GM18909 (cell line): ENCODE measurements at regions not wholly inside any gene's neighbourhood (a gene's known extent, or its start where the extent isn't known, plus 50 kb on each side); places are given as distances from the start of the nearest gene placed in this dataset.

Source experiments
- ATAC-seq: cut with Tn5 transposase; IDR thresholded peaks from one replicate; pipeline ENCODE4 v1.9.1; 2021; ENCODE audit warnings: mild to moderate bottlenecking; ENCODE audit not compliant: unreplicated experiment, poor library complexity

DNA sequence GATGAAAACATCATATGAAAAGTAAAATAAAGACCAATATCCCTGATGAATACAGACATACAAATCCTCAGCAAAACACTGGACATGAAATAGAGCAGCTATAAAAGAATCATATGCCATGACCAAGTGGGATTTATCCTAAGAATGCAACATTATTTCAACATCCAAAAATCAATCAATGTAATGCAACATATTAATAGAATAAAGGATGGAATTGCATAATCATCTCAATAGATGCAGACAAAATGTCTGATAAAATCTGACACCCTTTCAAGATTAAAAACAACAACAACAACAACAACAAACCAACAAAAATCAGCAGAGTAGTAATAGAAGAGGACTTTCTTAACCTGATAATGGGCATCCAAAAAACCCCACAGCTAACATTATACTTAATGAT is 63.8 kb upstream of the IL1R1 start:
- ATAC-seq, result no peak

DNA sequence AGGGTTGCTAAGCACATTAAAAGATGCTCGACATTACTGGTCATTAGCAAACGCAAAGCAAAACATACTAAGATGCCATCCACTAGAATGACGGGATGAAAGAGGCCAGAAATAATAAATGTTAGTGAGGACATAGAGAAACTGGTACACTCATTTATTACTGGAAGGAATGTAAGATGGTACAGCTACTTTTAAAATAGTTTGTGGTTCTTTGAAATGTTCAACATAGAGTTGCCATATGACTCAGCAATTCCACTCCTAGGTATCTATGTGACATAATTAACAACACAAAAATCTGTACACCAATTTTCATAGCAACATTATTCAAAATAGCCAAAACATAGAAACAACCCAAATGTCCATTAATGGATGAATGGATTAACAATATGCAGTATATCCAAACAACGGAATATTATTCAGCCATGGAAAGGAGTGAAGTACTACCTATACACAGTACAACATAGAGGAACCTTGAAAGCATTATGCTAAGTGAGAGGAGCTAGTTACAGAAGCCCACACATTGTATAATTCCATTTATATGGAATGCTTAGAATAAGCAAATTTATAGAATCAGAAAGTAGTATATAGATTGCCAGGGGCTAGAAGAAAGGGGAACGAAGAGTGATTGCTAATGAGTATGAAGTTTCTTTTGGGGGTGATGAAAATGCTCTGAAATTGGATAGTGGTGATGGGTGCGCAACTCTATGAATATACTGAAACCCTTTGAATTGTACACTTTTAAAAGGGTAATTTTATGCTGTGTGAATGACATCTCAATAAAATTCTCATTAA is 61.9 kb upstream of the IL1R1 start:
- peak; percentile 60 for ATAC-seq

- ATAC-seq, result no peak
Measured at GRCh38 chr2:102081243-102081522, 61.4 kb upstream of the IL1R1 start.

DNA sequence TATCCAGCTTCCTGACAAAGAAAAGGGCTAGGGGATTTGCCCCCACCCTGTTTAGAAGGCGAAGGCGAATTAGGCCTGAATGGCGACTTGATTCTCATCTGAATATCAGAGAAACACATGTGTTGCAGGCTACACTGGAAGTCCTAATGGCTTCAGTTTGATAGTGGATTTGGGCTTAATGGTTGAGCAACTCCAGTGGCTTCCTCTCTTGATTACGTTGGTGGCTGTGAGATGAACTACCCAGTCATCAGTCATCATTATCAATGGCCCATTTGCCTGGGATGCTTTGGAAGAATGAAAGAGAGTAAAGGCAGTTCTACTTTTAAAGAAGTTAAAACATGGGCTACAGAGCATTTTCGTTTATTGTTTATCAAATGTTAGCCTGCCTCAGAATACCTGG is 60.9 kb upstream of the IL1R1 start:
- no peak for ATAC-seq

DNA sequence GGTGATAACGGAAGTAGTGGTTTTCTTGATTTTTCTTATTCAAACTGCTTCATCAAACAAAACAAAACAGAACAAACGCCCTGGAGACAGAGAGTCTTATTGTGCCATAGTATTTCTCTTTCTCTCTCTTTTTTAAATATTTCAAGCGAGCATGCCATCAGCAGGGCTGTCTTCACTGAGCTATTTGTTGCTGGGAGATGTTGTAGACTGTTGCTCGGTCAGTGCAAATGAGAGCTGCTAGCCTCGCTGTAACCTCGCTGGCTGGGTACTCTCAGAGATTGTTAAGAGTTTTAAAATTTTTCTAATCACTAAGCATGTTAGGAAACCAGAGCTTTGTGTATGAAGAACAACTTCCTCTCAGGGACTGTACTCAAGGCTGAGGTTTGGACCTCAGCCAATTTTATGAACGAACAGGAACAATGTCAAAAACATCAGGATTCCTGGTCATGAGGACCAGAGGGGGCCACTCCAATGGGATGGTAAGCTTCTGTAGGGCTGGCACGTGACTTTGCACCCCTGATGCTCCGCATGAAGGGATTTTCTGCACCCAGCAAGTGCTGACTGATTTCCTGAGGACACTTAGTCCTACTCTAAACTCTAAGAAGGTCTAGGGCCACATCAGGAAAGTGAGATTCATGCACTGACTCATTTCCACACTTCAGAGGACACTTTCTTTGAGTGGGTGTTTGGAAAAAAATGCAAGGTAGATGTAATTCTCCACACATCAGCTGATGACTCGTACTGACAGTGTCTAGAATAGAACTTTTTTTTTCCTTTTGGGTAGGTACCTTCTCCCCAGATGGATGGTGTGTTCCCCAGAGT is 59.8 kb upstream of the IL1R1 start:
- peak; percentile 83 for ATAC-seq

DNA sequence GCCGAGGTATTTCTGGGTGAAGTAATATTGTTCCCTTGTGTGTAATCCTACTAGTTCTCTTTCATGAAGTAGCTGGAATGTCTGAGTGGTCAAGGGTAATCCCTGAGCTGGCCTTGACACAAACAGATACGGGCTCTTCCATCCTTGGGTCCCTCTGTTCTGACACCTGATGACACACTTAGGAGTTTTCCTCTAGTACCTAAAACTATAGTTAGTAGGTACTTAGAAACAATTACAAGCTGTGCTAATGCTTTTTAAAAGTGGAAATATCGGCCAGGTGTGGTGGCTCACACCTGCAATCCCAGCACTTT is 59.2 kb upstream of the IL1R1 start:
- no peak for ATAC-seq

DNA sequence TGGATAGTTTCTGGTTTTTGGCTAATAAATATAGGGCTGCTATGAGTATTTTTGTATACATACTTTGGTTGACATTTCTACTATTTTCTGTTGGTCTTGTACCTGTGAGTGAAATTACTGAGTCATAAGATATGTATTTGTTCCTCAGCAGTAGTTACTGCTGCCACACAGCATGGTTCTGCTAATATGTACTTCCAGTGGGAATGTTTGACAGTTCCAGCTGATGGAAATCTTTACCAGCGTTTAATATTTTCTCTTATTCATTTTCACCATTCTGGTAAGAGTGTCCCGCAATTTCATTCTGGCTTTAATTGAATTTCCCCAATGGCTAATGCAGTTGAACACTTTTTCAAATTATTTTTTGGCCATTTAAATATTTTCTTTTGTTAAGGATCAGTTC is 57.9 kb upstream of the IL1R1 start:
- no peak for ATAC-seq

DNA sequence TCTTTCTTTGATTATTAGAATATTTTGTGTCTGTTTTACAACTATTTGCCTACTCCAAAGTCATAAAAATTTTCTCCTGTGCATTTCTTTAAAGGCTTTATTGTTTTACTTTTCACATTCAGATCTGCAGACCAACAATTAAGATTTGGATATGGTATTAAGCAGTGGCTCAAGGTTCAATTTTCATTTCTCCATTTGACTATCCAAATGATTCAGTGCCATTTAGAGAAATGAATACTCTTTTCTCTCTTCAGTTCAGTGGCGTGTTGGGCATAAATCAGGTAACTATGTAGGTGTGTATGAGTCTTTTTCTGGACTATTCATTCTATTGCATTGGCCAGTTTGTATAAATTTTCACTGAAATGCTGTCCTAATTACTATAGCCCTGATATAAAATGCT is 57.3 kb upstream of the IL1R1 start:
- ATAC-seq, result no peak

DNA sequence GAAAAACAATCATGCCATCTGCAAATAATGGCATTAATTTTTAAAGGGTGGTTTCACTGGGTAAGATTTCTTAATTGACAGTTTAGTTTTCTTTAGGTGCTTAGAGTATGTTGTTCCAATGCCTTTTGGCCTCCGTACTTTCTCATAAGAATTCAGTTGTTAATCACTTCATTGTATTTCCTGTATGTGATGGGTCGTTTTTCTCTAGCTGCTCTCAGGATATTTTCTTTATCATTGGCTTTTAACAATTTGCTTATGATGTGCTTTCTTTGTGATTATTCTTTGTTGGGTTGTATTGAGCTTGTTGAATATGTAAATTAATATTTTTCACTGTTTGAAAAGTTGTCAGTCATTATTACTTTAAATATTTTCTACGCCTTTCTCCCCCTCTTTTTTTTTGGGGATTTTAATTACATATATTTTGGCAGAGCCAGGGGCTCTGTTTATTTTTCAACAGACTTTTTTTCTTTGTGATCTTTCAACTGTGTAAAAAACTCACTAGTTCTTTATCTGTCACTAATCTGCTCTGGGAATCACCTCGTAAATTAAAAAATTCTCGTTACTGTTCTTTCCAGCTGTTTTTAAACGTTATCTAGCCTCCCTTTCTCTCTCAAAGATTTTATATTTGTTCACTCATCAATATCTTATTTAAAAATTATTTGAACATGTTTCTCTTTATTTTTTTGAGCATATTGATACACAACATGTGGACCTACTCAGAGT is 56.2 kb upstream of the IL1R1 start:
- ATAC-seq, result no peak

GRCh38 chr2:102091121-102091520 is 51.4 kb upstream of the IL1R1 start:
- ATAC-seq, result no peak

- no peak for ATAC-seq
Measured at GRCh38 chr2:102091908-102092307, 50.6 kb upstream of the IL1R1 start.

- no peak for ATAC-seq
Measured at GRCh38 chr2:102092535-102092934, 50.0 kb upstream of the IL1R1 start.
